Effector memory CD4-positive, alpha-beta T cell (primary cell): ENCODE measurements at regions not wholly inside any gene's neighbourhood (a gene's known extent, or its start where the extent isn't known, plus 50 kb on each side); places are given as distances from the start of the nearest gene placed in this dataset.
"Not testable (repeated sequence)": the region's sequence is repeated elsewhere in the genome, so short reads cannot be mapped to it uniquely, and the experiment has no call there.

ENCODE experiments used
- DNase-seq, 3 donors: peaks; one replicate each; pipeline ENCODE4 v3.0.0-alpha.2; 2020
- H3K27ac ChIP-seq: 2 replicates; pipeline ENCODE4 v1.7.0; 2013; ENCODE audit warnings: mild to moderate bottlenecking, low read length, moderate library complexity; ENCODE audit not compliant: insufficient read depth, poor library complexity, severe bottlenecking
- H3K27me3 ChIP-seq: replicated peaks from 2 replicates; pipeline ENCODE4 v1.7.0; 2013; ENCODE audit warnings: mild to moderate bottlenecking, low read length; ENCODE audit not compliant: insufficient read depth, control insufficient read depth, poor library complexity, severe bottlenecking
- H3K36me3 ChIP-seq: 2 replicates; pipeline ENCODE4 v1.7.0; 2013; ENCODE audit warnings: mild to moderate bottlenecking, low read length, moderate library complexity; ENCODE audit not compliant: control insufficient read depth, insufficient read depth
- H3K4me1 ChIP-seq: 2 replicates; pipeline ENCODE4 v1.7.0; 2013; ENCODE audit warnings: low read length, mild to moderate bottlenecking; ENCODE audit not compliant: control insufficient read depth, insufficient read depth, poor library complexity, severe bottlenecking
- H3K4me3 ChIP-seq: 2 replicates; pipeline ENCODE4 v1.7.0; 2013; ENCODE audit warnings: low read length, low read depth, mild to moderate bottlenecking; ENCODE audit not compliant: insufficient read depth, poor library complexity, severe bottlenecking
- H3K9me3 ChIP-seq: 2 replicates; pipeline ENCODE4 v1.7.0; 2013; ENCODE audit warnings: mild to moderate bottlenecking, low read length, moderate library complexity; ENCODE audit not compliant: control insufficient read depth

GRCh38 chr9:103169798-103170197, 174.7 kb downstream of the CYLC2 start:
- Histone ChIP-seq H3K27ac (no peak overlapping the region), H3K27me3 (no peaks in the 10 kb centered on the region), H3K4me3 (no peak overlapping the region), H3K4me1 (no peaks in the 10 kb centered on the region), H3K9me3 (peaks cover 4% of the 10 kb centered on the region), H3K36me3 (no peaks in the 10 kb centered on the region)
- DNase-seq = no peak

- no peaks in the 10 kb centered on the region for H3K9me3 ChIP-seq
- no peak overlapping the region for H3K4me3 ChIP-seq
- H3K4me1 ChIP-seq = no peaks in the 10 kb centered on the region
- H3K27ac ChIP-seq = no peak overlapping the region
- DNase-seq = no peak
- H3K27me3 ChIP-seq = no peaks in the 10 kb centered on the region
- H3K36me3 ChIP-seq = no peaks in the 10 kb centered on the region
Measured at GRCh38 chr9:103183701-103184171, 188.6 kb downstream of the CYLC2 start.

- Histone ChIP-seq H3K4me1 (no peaks in the 10 kb centered on the region), H3K4me3 (no peak overlapping the region), H3K9me3 (no peaks in the 10 kb centered on the region), H3K36me3 (no peaks in the 10 kb centered on the region), H3K27ac (no peak overlapping the region), H3K27me3 (no peaks in the 10 kb centered on the region)
- DNase-seq = no peak
Measured at GRCh38 chr9:103186959-103187358, 191.8 kb downstream of the CYLC2 start.

- H3K36me3 ChIP-seq = no peaks in the 10 kb centered on the region
- no peaks in the 10 kb centered on the region for H3K9me3 ChIP-seq
- H3K27ac ChIP-seq = no peak overlapping the region
- no peak overlapping the region for H3K4me3 ChIP-seq
- no peaks in the 10 kb centered on the region for H3K27me3 ChIP-seq
- H3K4me1 ChIP-seq = no peaks in the 10 kb centered on the region
- DNase-seq = no peak
Measured at GRCh38 chr9:103188781-103189350, 193.7 kb downstream of the CYLC2 start.

GRCh38 chr9:103193992-103194391, 198.9 kb downstream of the CYLC2 start:
- H3K4me3 ChIP-seq = no peak overlapping the region
- H3K36me3 ChIP-seq = no peaks in the 10 kb centered on the region
- no peaks in the 10 kb centered on the region for H3K9me3 ChIP-seq
- no peaks in the 10 kb centered on the region for H3K4me1 ChIP-seq
- no peaks in the 10 kb centered on the region for H3K27me3 ChIP-seq
- no peak overlapping the region for H3K27ac ChIP-seq
- DNase-seq = no peak

- H3K27me3 ChIP-seq = no peaks in the 10 kb centered on the region
- H3K36me3 ChIP-seq = no peaks in the 10 kb centered on the region
- DNase-seq = no peak
- H3K4me3 ChIP-seq = no peak overlapping the region
- H3K4me1 ChIP-seq = no peaks in the 10 kb centered on the region
- no peak overlapping the region for H3K27ac ChIP-seq
- no peaks in the 10 kb centered on the region for H3K9me3 ChIP-seq
Measured at GRCh38 chr9:103203172-103203571, 208.0 kb downstream of the CYLC2 start.

GRCh38 chr9:103205881-103206585, 210.9 kb downstream of the CYLC2 start:
- H3K4me1 ChIP-seq, H3K4me3 ChIP-seq, H3K9me3 ChIP-seq, H3K27ac ChIP-seq, H3K36me3 ChIP-seq, H3K27me3 ChIP-seq, DNase-seq: not testable (repeated sequence)

GRCh38 chr9:103210607-103211006, 215.5 kb downstream of the CYLC2 start:
- Histone ChIP-seq H3K27me3 (no peaks in the 10 kb centered on the region), H3K4me1 (no peaks in the 10 kb centered on the region), H3K36me3 (no peaks in the 10 kb centered on the region), H3K9me3 (peaks cover 5% of the 10 kb centered on the region), H3K4me3 (no peak overlapping the region), H3K27ac (no peak overlapping the region)
- no peak for DNase-seq

GRCh38 chr9:103215197-103215596, 220.1 kb downstream of the CYLC2 start:
- no peaks in the 10 kb centered on the region for H3K27me3 ChIP-seq
- no peak overlapping the region for H3K27ac ChIP-seq
- H3K4me1 ChIP-seq = no peaks in the 10 kb centered on the region
- no peak overlapping the region for H3K4me3 ChIP-seq
- no peaks in the 10 kb centered on the region for H3K36me3 ChIP-seq
- no peak for DNase-seq
- no peaks in the 10 kb centered on the region for H3K9me3 ChIP-seq

- no peak overlapping the region for H3K27ac ChIP-seq
- DNase-seq = no peak
- no peak overlapping the region for H3K4me3 ChIP-seq
- no peaks in the 10 kb centered on the region for H3K4me1 ChIP-seq
- H3K9me3 ChIP-seq = no peaks in the 10 kb centered on the region
- H3K27me3 ChIP-seq = no peaks in the 10 kb centered on the region
- no peaks in the 10 kb centered on the region for H3K36me3 ChIP-seq
Measured at GRCh38 chr9:103225702-103226646, 230.8 kb downstream of the CYLC2 start.
